Progenitor cell of endocrine pancreas (in vitro differentiated cells): ENCODE measurements at regions not wholly inside any gene's neighbourhood (a gene's known extent, or its start where the extent isn't known, plus 50 kb on each side); places are given as distances from the start of the nearest gene placed in this dataset.

Experiments
- DNase-seq: peaks from one replicate; pipeline ENCODE4 v3.0.0; 2021; ENCODE audit warnings: low spot score; ENCODE audit not compliant: unreplicated experiment
- H3K27ac Mint-ChIP-seq: 2 replicates; pipeline ENCODE4 v1.8.0; 2021; ENCODE audit warnings: mild to moderate bottlenecking, moderate library complexity, mixed read lengths
- H3K27me3 Mint-ChIP-seq: 2 replicates; pipeline ENCODE4 v1.8.0; 2021; ENCODE audit warnings: mixed read lengths
- H3K36me3 Mint-ChIP-seq: 2 replicates; pipeline ENCODE4 v1.8.0; 2022; ENCODE audit warnings: mixed read lengths; ENCODE audit not compliant: insufficient read depth
- H3K4me1 Mint-ChIP-seq: 2 replicates; pipeline ENCODE4 v1.8.0; 2021; ENCODE audit warnings: low read depth, mixed read lengths
- H3K4me3 Mint-ChIP-seq: 2 replicates; pipeline ENCODE4 v1.8.0; 2021; ENCODE audit warnings: low read depth, mild to moderate bottlenecking, moderate library complexity, mixed read lengths
- H3K9me3 Mint-ChIP-seq: 2 replicates; pipeline ENCODE4 v1.8.0; 2021; ENCODE audit warnings: low read depth, mixed read lengths
- TF ChIP-seq, protein P1 (sequence below): fragments of 200-600 bp; sonication (generic); IDR thresholded peaks from one replicate; pipeline ENCODE4 v1.5.0; 2021; ENCODE audit warnings: antibody characterized with exemption, mild to moderate bottlenecking; ENCODE audit not compliant: unreplicated experiment

DNA sequence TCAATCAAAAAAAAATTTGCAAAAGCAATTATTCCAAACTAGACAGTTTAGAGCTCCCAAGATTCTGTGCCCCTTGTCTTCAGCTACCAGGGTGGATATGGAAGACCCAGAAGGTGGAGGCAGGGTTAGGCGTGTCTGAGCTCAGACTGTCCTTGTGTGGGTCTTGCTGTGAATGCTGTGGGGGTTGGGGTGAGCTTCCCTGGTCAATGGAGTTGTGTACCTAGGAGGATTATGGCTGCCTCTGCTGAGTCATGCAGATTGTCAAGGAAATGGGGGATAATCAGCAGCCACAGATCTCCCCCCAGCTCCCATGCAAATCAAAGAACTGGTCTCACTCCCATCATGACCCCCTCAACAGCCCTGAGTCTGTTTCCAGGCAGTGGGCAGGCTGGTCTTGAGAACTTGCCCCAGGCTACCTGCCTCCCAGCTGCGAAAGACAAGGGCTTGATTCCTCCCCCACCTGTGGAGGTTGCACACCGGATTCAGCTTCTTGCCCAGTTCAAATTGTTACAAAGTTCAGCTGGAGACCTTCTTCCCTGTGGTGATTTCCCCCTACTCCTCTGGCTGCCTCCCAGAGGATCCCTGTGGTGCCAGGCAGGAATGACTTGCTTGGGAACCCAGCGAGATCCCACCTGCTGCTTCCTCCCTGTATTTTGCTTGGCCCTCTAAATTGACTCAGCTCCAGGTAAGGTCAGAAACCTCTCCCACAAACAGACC is 77.0 kb downstream of the RAD51AP2 start:
- Mint-ChIP-seq H3K36me3 (no peaks in the 10 kb centered on the region), H3K27me3 (no peaks in the 10 kb centered on the region), H3K4me3 (no peak overlapping the region), H3K27ac (no peak overlapping the region), H3K4me1 (peaks cover 3% of the 10 kb centered on the region), H3K9me3 (peaks cover 3% of the 10 kb centered on the region)
- no peak for DNase-seq
- TF ChIP-seq, protein P1, sequence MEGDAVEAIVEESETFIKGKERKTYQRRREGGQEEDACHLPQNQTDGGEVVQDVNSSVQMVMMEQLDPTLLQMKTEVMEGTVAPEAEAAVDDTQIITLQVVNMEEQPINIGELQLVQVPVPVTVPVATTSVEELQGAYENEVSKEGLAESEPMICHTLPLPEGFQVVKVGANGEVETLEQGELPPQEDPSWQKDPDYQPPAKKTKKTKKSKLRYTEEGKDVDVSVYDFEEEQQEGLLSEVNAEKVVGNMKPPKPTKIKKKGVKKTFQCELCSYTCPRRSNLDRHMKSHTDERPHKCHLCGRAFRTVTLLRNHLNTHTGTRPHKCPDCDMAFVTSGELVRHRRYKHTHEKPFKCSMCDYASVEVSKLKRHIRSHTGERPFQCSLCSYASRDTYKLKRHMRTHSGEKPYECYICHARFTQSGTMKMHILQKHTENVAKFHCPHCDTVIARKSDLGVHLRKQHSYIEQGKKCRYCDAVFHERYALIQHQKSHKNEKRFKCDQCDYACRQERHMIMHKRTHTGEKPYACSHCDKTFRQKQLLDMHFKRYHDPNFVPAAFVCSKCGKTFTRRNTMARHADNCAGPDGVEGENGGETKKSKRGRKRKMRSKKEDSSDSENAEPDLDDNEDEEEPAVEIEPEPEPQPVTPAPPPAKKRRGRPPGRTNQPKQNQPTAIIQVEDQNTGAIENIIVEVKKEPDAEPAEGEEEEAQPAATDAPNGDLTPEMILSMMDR: no peak

DNA sequence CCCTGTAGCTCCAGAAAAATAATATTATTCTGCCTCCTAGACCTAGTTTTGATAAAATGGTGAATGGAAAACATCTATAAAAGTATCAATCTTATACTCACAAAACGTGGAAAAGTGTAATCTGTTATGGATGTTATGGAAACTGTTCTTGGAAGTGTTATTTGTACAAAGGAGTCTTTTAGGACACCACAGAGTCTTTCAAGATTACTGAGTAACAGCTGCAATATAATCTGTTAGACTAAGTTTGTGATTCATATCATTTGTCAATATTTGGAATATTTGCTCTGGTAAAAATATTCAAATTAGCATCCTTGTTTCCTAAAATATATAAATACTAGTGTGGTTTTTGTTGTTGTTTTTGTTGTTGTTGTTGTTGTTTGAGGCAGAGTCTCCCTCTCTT is 87.9 kb downstream of the RAD51AP2 start:
- TF ChIP-seq, protein P1: no peak
- Mint-ChIP-seq H3K9me3 (no peaks in the 10 kb centered on the region), H3K27ac (no peak overlapping the region), H3K4me3 (no peak overlapping the region), H3K27me3 (no peaks in the 10 kb centered on the region), H3K36me3 (no peaks in the 10 kb centered on the region), H3K4me1 (peaks cover 3% of the 10 kb centered on the region)
- no peak for DNase-seq

DNA sequence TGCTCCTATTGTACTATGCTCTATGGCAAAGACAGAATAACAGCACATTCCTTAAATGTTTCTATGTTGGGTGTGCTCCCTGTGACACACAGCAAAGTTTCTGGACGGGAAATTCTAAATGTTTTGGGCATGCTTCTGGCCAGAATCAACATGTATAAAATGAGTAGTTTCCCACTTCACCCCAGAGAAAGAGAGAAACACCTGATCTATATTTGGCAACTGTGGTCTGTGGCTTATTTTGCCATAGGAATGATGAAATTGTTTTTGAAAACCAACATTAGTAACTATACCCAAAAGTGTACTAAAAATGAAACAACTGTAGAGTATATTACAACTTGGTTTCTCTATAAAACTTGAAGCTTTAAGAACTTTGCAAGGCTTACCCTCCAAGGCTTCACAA is 89.1 kb downstream of the RAD51AP2 start:
- Mint-ChIP-seq H3K36me3 (no peaks in the 10 kb centered on the region), H3K27ac (no peak overlapping the region), H3K27me3 (no peaks in the 10 kb centered on the region), H3K9me3 (no peaks in the 10 kb centered on the region), H3K4me1 (peaks cover 3% of the 10 kb centered on the region), H3K4me3 (no peak overlapping the region)
- no peak for DNase-seq
- TF ChIP-seq, protein P1: no peak

DNA sequence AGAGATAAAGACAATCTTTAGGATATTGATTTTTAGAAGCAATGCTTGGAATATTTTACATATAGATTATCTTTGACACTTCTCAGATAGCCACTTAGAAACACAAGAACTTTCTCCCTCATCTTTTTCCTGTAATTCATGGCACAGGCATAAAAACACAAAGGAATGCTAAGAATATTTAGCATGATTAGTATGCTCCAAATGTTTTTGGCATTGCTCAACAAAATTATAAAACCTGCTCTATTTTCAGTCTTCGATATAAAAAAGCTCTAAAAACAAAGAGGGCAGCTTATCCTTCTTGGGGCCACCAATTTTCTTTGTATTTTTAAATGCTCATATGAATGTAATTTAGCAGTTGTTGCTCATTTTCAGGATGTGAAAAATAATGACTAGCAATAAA is 90.8 kb downstream of the RAD51AP2 start:
- TF ChIP-seq, protein P1: no peak
- no peak overlapping the region for H3K27ac Mint-ChIP-seq

DNA sequence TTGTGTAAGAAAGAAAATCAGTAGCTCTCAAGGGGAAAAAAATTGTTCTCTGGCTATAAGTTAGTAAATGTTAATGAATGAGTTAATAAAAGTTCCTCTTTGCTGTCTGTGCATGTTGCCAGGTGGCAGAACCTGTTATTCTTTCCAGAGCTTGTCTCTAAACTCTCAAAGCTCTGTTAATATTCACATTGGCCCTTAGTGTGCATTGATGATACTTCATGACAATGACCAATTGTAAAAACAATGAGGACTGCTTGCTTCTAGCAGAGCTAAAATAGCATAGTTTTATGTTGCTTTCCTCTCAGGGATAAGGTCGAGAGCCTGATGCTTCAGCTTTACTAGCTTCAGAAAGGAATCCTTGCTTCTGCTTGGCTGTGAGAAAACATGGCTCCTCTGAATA is 91.5 kb downstream of the RAD51AP2 start:
- Mint-ChIP-seq H3K4me3 (no peak overlapping the region), H3K4me1 (peaks cover 6% of the 10 kb centered on the region), H3K9me3 (no peaks in the 10 kb centered on the region), H3K27ac (no peak overlapping the region), H3K36me3 (no peaks in the 10 kb centered on the region), H3K27me3 (no peaks in the 10 kb centered on the region)
- TF ChIP-seq, protein P1: no peak
- no peak for DNase-seq

More for the DNA sequence above, 90.8 kb downstream of the RAD51AP2 start:
- peaks cover 6% of the 10 kb centered on the region for H3K4me1 Mint-ChIP-seq
- H3K27me3 Mint-ChIP-seq: no peaks in the 10 kb centered on the region
- H3K9me3 Mint-ChIP-seq: no peaks in the 10 kb centered on the region
- no peak for DNase-seq
- H3K36me3 Mint-ChIP-seq: no peaks in the 10 kb centered on the region
- no peak overlapping the region for H3K4me3 Mint-ChIP-seq
